PC-9 (cell line): ENCODE measurements at regions not wholly inside any gene's neighbourhood (a gene's known extent, or its start where the extent isn't known, plus 50 kb on each side); places are given as distances from the start of the nearest gene placed in this dataset.

Experiments used
- CTCF ChIP-seq: fragments of 200-600 bp; sonication (generic); conservative IDR thresholded peaks from 2 replicates; pipeline ENCODE4 v1.6.1; 2017; ENCODE audit warnings: mixed run types, antibody characterized with exemption, mild to moderate bottlenecking, moderate library complexity
- EZH2 ChIP-seq: fragments of 200-600 bp; sonication (generic); IDR thresholded peaks from 2 replicates; pipeline ENCODE4 v1.8.0; 2017; ENCODE audit warnings: antibody characterized with exemption, low read depth

GRCh38 chr9:7967093-7967827 is 167.7 kb upstream of the DMAC1 start:
- TF ChIP-seq CTCF (no peak), EZH2 (no peak)
